HEK293 (cell line): ENCODE measurements at regions not wholly inside any gene's neighbourhood (a gene's known extent, or its start where the extent isn't known, plus 50 kb on each side); places are given as distances from the start of the nearest gene placed in this dataset.
A peak's percentile ranks its signal among the peaks of the same experiment; 100 is the strongest.

Source experiments
- CTCF ChIA-PET: fragments of 350-600 bp; formaldehyde crosslinking; extraction: SDS; loops from one replicate; lab custom pipeline; 2021; ENCODE audit warnings: antibody characterized with exemption; lab: Yijun Ruan, JAX
- POLR2A ChIA-PET: fragments of 300-600 bp; formaldehyde crosslinking; extraction: SDS; loops from one replicate; lab custom pipeline; 2020; ENCODE audit warnings: antibody characterized with exemption, inconsistent platforms; lab: Yijun Ruan, JAX
- H3K27ac ChIP-seq: fragments of 200-500 bp; sonication (Bioruptor generic); 2 replicates; pipeline ENCODE4 v1.5.1; 2014; ENCODE audit warnings: low read depth, low read length, control low read depth, inconsistent platforms; ENCODE audit errors: extremely low read depth
- H3K36me3 ChIP-seq, 2 experiments: fragments of 200-500 bp in 1 of 2; sonication (Bioruptor generic) in 1 of 2; 1 replicate in 1 of 2; 2 replicates in 1 of 2; pipeline ENCODE4 v1.5.1; 2014 to 2017; ENCODE audit warnings: inconsistent platforms in 2 of 2, low read length in 2 of 2; ENCODE audit not compliant: control insufficient read depth in 2 of 2, insufficient read depth in 1 of 2
- H3K4me1 ChIP-seq: fragments of 200-500 bp; sonication (Bioruptor generic); 2 replicates; pipeline ENCODE4 v1.5.1; 2014; ENCODE audit warnings: mild to moderate bottlenecking, low read length, inconsistent platforms; ENCODE audit not compliant: control insufficient read depth, insufficient read depth
- H3K4me3 ChIP-seq: 2 replicates; pipeline ENCODE4 v1.5.1; 2011; ENCODE audit warnings: low read depth, mild to moderate bottlenecking, control low read depth, low read length, moderate library complexity
- H3K9me3 ChIP-seq: fragments of 200-500 bp; sonication (Bioruptor generic); 2 replicates; pipeline ENCODE4 v1.5.1; 2014; ENCODE audit warnings: low read depth, low read length, inconsistent platforms; ENCODE audit not compliant: control insufficient read depth, insufficient read depth
- GFI1B ChIP-seq: fragments of 450-650 bp; formaldehyde crosslinking; IDR thresholded peaks from 2 replicates; pipeline ENCODE4 v1.5.1; 2016; ENCODE audit warnings: missing biosample characterization, missing genetic modification characterization
- MEIS1 ChIP-seq: sonication (generic); formaldehyde crosslinking; IDR thresholded peaks from 2 replicates; pipeline ENCODE4 v1.8.1; 2022; ENCODE audit warnings: missing genetic modification reagents, mild to moderate bottlenecking, borderline replicate concordance
- MYNN ChIP-seq: fragments of 450-650 bp; formaldehyde crosslinking; IDR thresholded peaks from 2 replicates; pipeline ENCODE4 v1.5.1; 2016; ENCODE audit warnings: missing biosample characterization, missing genetic modification characterization, borderline replicate concordance
- SALL2 ChIP-seq: fragments of 450-650 bp; formaldehyde crosslinking; IDR thresholded peaks from 2 replicates; pipeline ENCODE4 v1.5.0; 2017; ENCODE audit warnings: missing biosample characterization, mild to moderate bottlenecking, missing genetic modification characterization, borderline replicate concordance
- SP3 ChIP-seq: fragments of 450-650 bp; formaldehyde crosslinking; IDR thresholded peaks from 2 replicates; pipeline ENCODE4 v1.5.1; 2016; ENCODE audit warnings: missing biosample characterization, missing genetic modification characterization
- ZNF248 ChIP-seq: fragments of 450-650 bp; formaldehyde crosslinking; IDR thresholded peaks from 2 replicates; pipeline ENCODE4 v1.5.1; 2017; ENCODE audit warnings: missing biosample characterization, missing genetic modification characterization
- ZNF266 ChIP-seq: fragments of 450-650 bp; formaldehyde crosslinking; IDR thresholded peaks from 2 replicates; pipeline ENCODE4 v1.5.1; 2016; ENCODE audit warnings: missing biosample characterization, missing genetic modification characterization, low read depth
- ZNF274 ChIP-seq, 2 experiments: fragments of 200-500 bp in 1 of 2; fragments of 450-650 bp in 1 of 2; sonication (Bioruptor generic) in 1 of 2; formaldehyde crosslinking in 1 of 2; IDR thresholded peaks; 2 replicates each; pipeline versions ENCODE4 v1.5.1 to v1.6.1; 2014 to 2016; ENCODE audit warnings: borderline replicate concordance in 1 of 2, inconsistent platforms in 1 of 2, low read length in 1 of 2, missing biosample characterization in 1 of 2, missing genetic modification characterization in 1 of 2
- ZNF292 ChIP-seq: fragments of 450-650 bp; formaldehyde crosslinking; IDR thresholded peaks from 2 replicates; pipeline ENCODE4 v1.5.1; 2016; ENCODE audit warnings: low read depth, missing biosample characterization, missing genetic modification characterization, borderline replicate concordance
- ZNF366 ChIP-seq: fragments of 450-650 bp; formaldehyde crosslinking; conservative IDR thresholded peaks from 2 replicates; pipeline ENCODE4 v1.5.1; 2016; ENCODE audit warnings: missing biosample characterization, missing genetic modification characterization
- ZNF394 ChIP-seq: fragments of 450-650 bp; formaldehyde crosslinking; IDR thresholded peaks from 2 replicates; pipeline ENCODE4 v1.5.1; 2016; ENCODE audit warnings: missing biosample characterization, missing genetic modification characterization, mild to moderate bottlenecking, moderate library complexity, borderline replicate concordance
- ZNF423 ChIP-seq: fragments of 450-650 bp; formaldehyde crosslinking; IDR thresholded peaks from 2 replicates; pipeline ENCODE4 v1.5.1; 2016; ENCODE audit warnings: missing biosample characterization, missing genetic modification characterization
- ZNF510 ChIP-seq: fragments of 450-650 bp; formaldehyde crosslinking; IDR thresholded peaks from 2 replicates; pipeline ENCODE4 v1.5.1; 2018; ENCODE audit warnings: mild to moderate bottlenecking, missing genetic modification characterization, missing biosample characterization; ENCODE audit not compliant: insufficient replicate concordance
- ZNF529 ChIP-seq: fragments of 450-650 bp; formaldehyde crosslinking; IDR thresholded peaks from 2 replicates; pipeline ENCODE4 v1.5.1; 2017; ENCODE audit warnings: missing genetic modification characterization, missing biosample characterization; ENCODE audit not compliant: insufficient replicate concordance
- ZNF654 ChIP-seq: fragments of 450-650 bp; formaldehyde crosslinking; IDR thresholded peaks from 2 replicates; pipeline ENCODE4 v1.5.1; 2016; ENCODE audit warnings: low read depth, missing biosample characterization, missing genetic modification characterization
- ZNF677 ChIP-seq: fragments of 450-650 bp; IDR thresholded peaks from 2 replicates; pipeline ENCODE4 v1.5.0; 2018; ENCODE audit warnings: missing biosample characterization, mild to moderate bottlenecking, missing genetic modification characterization, moderate library complexity
- ZNF707 ChIP-seq: fragments of 450-650 bp; formaldehyde crosslinking; IDR thresholded peaks from 2 replicates; pipeline ENCODE4 v1.5.1; 2016; ENCODE audit warnings: missing biosample characterization, missing genetic modification characterization
- ZNF76 ChIP-seq: fragments of 450-650 bp; formaldehyde crosslinking; IDR thresholded peaks from 2 replicates; pipeline ENCODE4; 2016; ENCODE audit warnings: low read depth, missing biosample characterization, missing genetic modification characterization, borderline replicate concordance
- ZNF777 ChIP-seq: fragments of 450-650 bp; formaldehyde crosslinking; IDR thresholded peaks from 2 replicates; pipeline ENCODE4 v1.5.1; 2017; ENCODE audit warnings: missing biosample characterization, missing genetic modification characterization, borderline replicate concordance
- ZNF785 ChIP-seq: fragments of 450-650 bp; formaldehyde crosslinking; IDR thresholded peaks from 2 replicates; pipeline ENCODE4 v1.5.1; 2016; ENCODE audit warnings: missing biosample characterization, missing genetic modification characterization
- ZSCAN23 ChIP-seq: fragments of 450-650 bp; formaldehyde crosslinking; IDR thresholded peaks from 2 replicates; pipeline ENCODE4 v1.5.1; 2016; ENCODE audit warnings: missing biosample characterization, missing genetic modification characterization
- ZSCAN5A ChIP-seq: fragments of 450-650 bp; formaldehyde crosslinking; IDR thresholded peaks from 2 replicates; pipeline ENCODE4 v1.5.1; 2016; ENCODE audit warnings: missing biosample characterization, missing genetic modification characterization
- TF ChIP-seq, protein P1 (sequence below): fragments of 450-650 bp; formaldehyde crosslinking; IDR thresholded peaks from 2 replicates; pipeline ENCODE4 v1.5.1; 2016; ENCODE audit warnings: missing biosample characterization, missing genetic modification characterization

DNA sequence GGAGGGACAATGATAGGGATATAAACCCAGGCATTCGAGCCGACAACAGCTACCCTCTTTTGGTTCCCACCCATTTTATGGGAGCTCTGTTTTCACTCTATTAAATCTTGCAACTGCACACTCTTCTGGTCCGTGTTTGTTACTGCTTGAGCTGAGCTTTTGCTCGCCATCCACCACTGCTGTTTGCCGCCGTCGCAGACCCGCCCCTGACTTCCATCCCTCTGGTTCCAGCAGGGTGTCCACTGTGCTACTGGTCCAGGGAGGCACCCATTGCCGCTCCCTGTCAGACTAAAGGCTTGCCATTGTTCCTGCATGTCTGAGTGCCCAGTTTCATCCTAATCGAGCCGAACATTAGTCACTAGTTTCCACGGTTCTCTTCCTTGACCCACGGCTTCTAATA lies 1170.5 kb upstream of the PABPC4L start:
- TF ChIP-seq ZSCAN23 (tag by site-specific recombination), result no peak
- no peak for TF ChIP-seq ZNF394
- no peak for TF ChIP-seq ZNF510 (tag by site-specific recombination)
- no peak for TF ChIP-seq SP3 (tag by site-specific recombination)
- no peak for TF ChIP-seq ZNF529 (tag by site-specific recombination)
- no peak for TF ChIP-seq ZNF274 (IDR thresholded peaks at IDR 0.05; ENCODE audit: low read length)
- no peak for TF ChIP-seq ZNF274 (tag by site-specific recombination; IDR thresholded peaks at IDR 0.05; ENCODE audit: borderline replicate concordance)
- TF ChIP-seq GFI1B, result no peak
- TF ChIP-seq ZNF248 (tag by site-specific recombination), result no peak
- ChIA-PET POLR2A (no interaction called here), CTCF (interaction anchor here (2.0 kb wide), 1 partner anchor 1493 kb away, joined by 10 read pairs; no protein-coding TSS in a partner anchor)
- no peak overlapping the region for H3K27ac ChIP-seq
- no peaks in the 10 kb centered on the region for H3K36me3 ChIP-seq
- no peaks in the 10 kb centered on the region for H3K4me1 ChIP-seq
- H3K4me3 ChIP-seq, result no peak overlapping the region
- no peaks in the 10 kb centered on the region for H3K9me3 ChIP-seq

DNA sequence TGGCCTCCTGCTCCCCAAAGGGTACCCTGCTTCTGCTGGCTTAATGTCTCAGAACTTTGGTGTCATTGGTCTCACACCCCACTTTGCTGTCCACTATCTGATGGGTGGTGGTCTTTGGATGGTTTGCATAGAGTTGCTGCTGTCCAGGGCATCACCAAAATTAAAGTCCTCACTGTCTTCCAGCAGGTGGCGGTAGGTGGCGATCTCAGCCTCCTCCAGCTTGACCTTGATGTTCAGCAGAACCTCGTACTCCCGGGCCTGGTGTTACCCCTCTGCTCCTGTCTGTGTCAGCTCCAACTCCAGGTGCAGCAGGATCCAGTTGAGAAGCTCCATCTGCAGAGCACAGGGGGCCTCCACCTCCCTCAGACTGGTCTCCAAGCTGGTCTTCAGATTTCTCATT lies 1169.5 kb upstream of the PABPC4L start:
- TF ChIP-seq SALL2 (tag by site-specific recombination) (no peak), ZNF677 (no peak), ZSCAN5A (tag by site-specific recombination) (no peak), ZNF654 (tag by site-specific recombination) (peak; percentile 11; the same call in 1 of the 2 replicates)
- no peaks in the 10 kb centered on the region for H3K4me1 ChIP-seq
- ChIA-PET POLR2A (no interaction called here), CTCF (interaction anchor here (0.6 to 2.0 kb wide), 3 partner anchors 12 to 1494 kb away, joined by 4 to 10 read pairs (median 4); no protein-coding TSS in a partner anchor)
- no peaks in the 10 kb centered on the region for H3K9me3 ChIP-seq
- no peaks in the 10 kb centered on the region for H3K36me3 ChIP-seq
- no peak overlapping the region for H3K27ac ChIP-seq
- H3K4me3 ChIP-seq, result no peak overlapping the region

GRCh38 chr4:135368831-135369230 lies 1167.2 kb upstream of the PABPC4L start:
- ChIA-PET POLR2A (no interaction called here), CTCF (interaction anchor here (0.5 kb wide), 1 partner anchor 302 kb away, joined by 3 read pairs; no protein-coding TSS in a partner anchor)

More at GRCh38 chr4:135368831-135369230, 1167.2 kb upstream of the PABPC4L start:
- Histone ChIP-seq H3K36me3 (no peaks in the 10 kb centered on the region), H3K9me3 (no peaks in the 10 kb centered on the region)
- TF ChIP-seq ZNF366 (tag by site-specific recombination), result no peak
- no peak for TF ChIP-seq ZNF76 (tag by site-specific recombination)
- TF ChIP-seq ZNF266, result no peak
- TF ChIP-seq, protein P1, sequence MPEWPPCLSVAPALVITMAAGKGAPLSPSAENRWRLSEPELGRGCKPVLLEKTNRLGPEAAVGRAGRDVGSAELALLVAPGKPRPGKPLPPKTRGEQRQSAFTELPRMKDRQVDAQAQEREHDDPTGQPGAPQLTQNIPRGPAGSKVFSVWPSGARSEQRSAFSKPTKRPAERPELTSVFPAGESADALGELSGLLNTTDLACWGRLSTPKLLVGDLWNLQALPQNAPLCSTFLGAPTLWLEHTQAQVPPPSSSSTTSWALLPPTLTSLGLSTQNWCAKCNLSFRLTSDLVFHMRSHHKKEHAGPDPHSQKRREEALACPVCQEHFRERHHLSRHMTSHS (tag by site-specific recombination), result no peak
- TF ChIP-seq ZNF292 (tag by site-specific recombination), result no peak
- no peak for TF ChIP-seq ZNF777 (tag by site-specific recombination)
- TF ChIP-seq ZNF423, result no peak
- TF ChIP-seq MEIS1, result no peak
- no peak for TF ChIP-seq ZNF785 (tag by site-specific recombination)
- TF ChIP-seq ZNF707, result no peak
- no peak for TF ChIP-seq MYNN (tag by site-specific recombination)
- TF ChIP-seq, all 188 proteins: peak for 0
- Histone ChIP-seq H3K4me3 (no peak overlapping the region), H3K27ac (no peak overlapping the region), H3K4me1 (no peaks in the 10 kb centered on the region)
